Astrocyte (in vitro differentiated cells and primary cell): ENCODE measurements at regions not wholly inside any gene's neighbourhood (a gene's known extent, or its start where the extent isn't known, plus 50 kb on each side); places are given as distances from the start of the nearest gene placed in this dataset.

Experiments used
- DNase-seq: peaks from one replicate; pipeline ENCODE4 v3.0.0-alpha.2; 2010; ENCODE audit warnings: low read depth
- FAIRE-seq: peaks from 2 replicates; lab custom pipeline; 2011; peaks lifted over from hg19 to GRCh38; lab: Jason Lieb, UNC
- H2AFZ ChIP-seq: 2 replicates; pipeline ENCODE4 v1.6.0; 2012; ENCODE audit warnings: low read depth, low read length, inconsistent platforms
- H3K27ac ChIP-seq: 2 replicates; pipeline ENCODE4 v1.5.1; 2011; ENCODE audit warnings: low read depth, low read length, inconsistent platforms
- H3K27me3 ChIP-seq: 2 replicates; pipeline ENCODE4 v1.6.0; 2011; ENCODE audit warnings: low read length, inconsistent platforms; ENCODE audit not compliant: insufficient read depth
- H3K36me3 ChIP-seq: 2 replicates; pipeline ENCODE4 v1.5.1; 2011; ENCODE audit warnings: low read length, inconsistent platforms; ENCODE audit not compliant: insufficient read depth
- H3K4me1 ChIP-seq: 2 replicates; pipeline ENCODE4 v1.5.1; 2011; ENCODE audit warnings: low read length, inconsistent platforms; ENCODE audit not compliant: insufficient read depth
- H3K4me2 ChIP-seq: 2 replicates; pipeline ENCODE4 v1.6.0; 2012; ENCODE audit warnings: low read length, inconsistent platforms
- H3K4me3 ChIP-seq: 2 replicates; pipeline ENCODE4 v1.5.1; 2011; ENCODE audit warnings: low read depth, mild to moderate bottlenecking, low read length, inconsistent platforms; ENCODE audit not compliant: insufficient read depth
- H3K79me2 ChIP-seq: 2 replicates; pipeline ENCODE4 v1.6.0; 2012; ENCODE audit warnings: mild to moderate bottlenecking, low read length, inconsistent platforms; ENCODE audit not compliant: insufficient read depth
- H3K9ac ChIP-seq: 2 replicates; pipeline ENCODE4 v1.6.0; 2012; ENCODE audit warnings: mild to moderate bottlenecking, low read length, inconsistent platforms
- H3K9me3 ChIP-seq: 2 replicates; pipeline ENCODE4 v1.5.1; 2012; ENCODE audit warnings: low read depth, mild to moderate bottlenecking, low read length, inconsistent platforms; ENCODE audit not compliant: insufficient read depth
- H4K20me1 ChIP-seq: 2 replicates; pipeline ENCODE4 v1.6.0; 2012; ENCODE audit warnings: low read length, inconsistent platforms; ENCODE audit not compliant: insufficient read depth
- H3K27ac Mint-ChIP-seq: one replicate; pipeline ENCODE4 v1.8.0; 2021; ENCODE audit warnings: mild to moderate bottlenecking, mixed read lengths; ENCODE audit not compliant: unreplicated experiment
- H3K27me3 Mint-ChIP-seq: one replicate; pipeline ENCODE4 v1.8.0; 2021; ENCODE audit warnings: low read depth, mixed read lengths; ENCODE audit not compliant: unreplicated experiment
- H3K36me3 Mint-ChIP-seq: one replicate; pipeline ENCODE4 v1.8.0; 2021; ENCODE audit warnings: low read depth, mixed read lengths; ENCODE audit not compliant: unreplicated experiment
- H3K4me1 Mint-ChIP-seq: one replicate; pipeline ENCODE4 v1.8.0; 2021; ENCODE audit warnings: low read depth, mixed read lengths; ENCODE audit not compliant: unreplicated experiment
- H3K4me3 Mint-ChIP-seq: one replicate; pipeline ENCODE4 v1.8.0; 2021; ENCODE audit warnings: mild to moderate bottlenecking, moderate library complexity, mixed read lengths; ENCODE audit not compliant: unreplicated experiment
- H3K9me3 Mint-ChIP-seq: one replicate; pipeline ENCODE4 v1.8.0; 2021; ENCODE audit warnings: mild to moderate bottlenecking, mixed read lengths; ENCODE audit not compliant: unreplicated experiment
- CTCF ChIP-seq: IDR thresholded peaks from 2 replicates; pipeline ENCODE4 v1.5.1; 2011; ENCODE audit warnings: low read depth, mild to moderate bottlenecking, inconsistent platforms, low read length, moderate library complexity; ENCODE audit not compliant: insufficient read depth
- EZH2 ChIP-seq: IDR thresholded peaks from 2 replicates; pipeline ENCODE4 v1.6.1; 2012; ENCODE audit warnings: mild to moderate bottlenecking, low read length, inconsistent platforms; ENCODE audit not compliant: insufficient read depth

GRCh38 chr9:99681113-99681512 lies 140.6 kb upstream of the NR4A3 start:
- no peaks in the 10 kb centered on the region for H3K4me1 ChIP-seq
- no peaks in the 10 kb centered on the region for H3K9me3 ChIP-seq
- Mint-ChIP-seq H3K9me3 (peaks cover 5% of the 10 kb centered on the region), H3K27me3 (no peaks in the 10 kb centered on the region), H3K4me1 (peaks cover 5% of the 10 kb centered on the region), H3K4me3 (no peak overlapping the region), H3K27ac (no peak overlapping the region), H3K36me3 (no peaks in the 10 kb centered on the region)
- no peaks in the 10 kb centered on the region for H3K79me2 ChIP-seq
- no peaks in the 10 kb centered on the region for H3K36me3 ChIP-seq
- no peak overlapping the region for H2AFZ ChIP-seq
- no peak for DNase-seq
- no peaks in the 10 kb centered on the region for H3K27me3 ChIP-seq
- no peak overlapping the region for H3K9ac ChIP-seq
- TF ChIP-seq CTCF (no peak), EZH2 (no peak)
- H3K27ac ChIP-seq, result no peak overlapping the region
- H3K4me3 ChIP-seq, result no peak overlapping the region
- H3K4me2 ChIP-seq, result no peak overlapping the region
- no peaks in the 10 kb centered on the region for H4K20me1 ChIP-seq
- no peak for FAIRE-seq

- Mint-ChIP-seq H3K4me1 (peaks cover 5% of the 10 kb centered on the region), H3K9me3 (peaks cover 5% of the 10 kb centered on the region), H3K27me3 (no peaks in the 10 kb centered on the region), H3K27ac (no peak overlapping the region), H3K36me3 (no peaks in the 10 kb centered on the region), H3K4me3 (no peak overlapping the region)
- DNase-seq (no peak), FAIRE-seq (no peak)
- no peaks in the 10 kb centered on the region for H4K20me1 ChIP-seq
- H3K27me3 ChIP-seq, result no peaks in the 10 kb centered on the region
- H3K4me3 ChIP-seq, result no peak overlapping the region
- H3K36me3 ChIP-seq, result no peaks in the 10 kb centered on the region
- no peaks in the 10 kb centered on the region for H3K4me1 ChIP-seq
- H3K4me2 ChIP-seq, result no peak overlapping the region
- no peak overlapping the region for H2AFZ ChIP-seq
- H3K9ac ChIP-seq, result no peak overlapping the region
- H3K9me3 ChIP-seq, result no peaks in the 10 kb centered on the region
- H3K27ac ChIP-seq, result no peak overlapping the region
- no peak for TF ChIP-seq EZH2
- no peak for TF ChIP-seq CTCF
- H3K79me2 ChIP-seq, result no peaks in the 10 kb centered on the region
Measured at GRCh38 chr9:99682378-99682777, 139.3 kb upstream of the NR4A3 start.

GRCh38 chr9:99682870-99683269 lies 138.8 kb upstream of the NR4A3 start:
- DNase-seq (no peak), FAIRE-seq (no peak)
- H3K9me3 ChIP-seq, result no peaks in the 10 kb centered on the region
- no peaks in the 10 kb centered on the region for H3K79me2 ChIP-seq
- no peak overlapping the region for H3K4me3 Mint-ChIP-seq
- H3K27me3 Mint-ChIP-seq, result no peaks in the 10 kb centered on the region
- H3K4me2 ChIP-seq, result no peak overlapping the region
- peaks cover 5% of the 10 kb centered on the region for H3K9me3 Mint-ChIP-seq
- H3K4me1 ChIP-seq, result no peaks in the 10 kb centered on the region
- no peak overlapping the region for H3K27ac ChIP-seq
- H3K36me3 Mint-ChIP-seq, result no peaks in the 10 kb centered on the region
- H2AFZ ChIP-seq, result no peak overlapping the region
- no peak for TF ChIP-seq CTCF
- no peak overlapping the region for H3K9ac ChIP-seq
- no peaks in the 10 kb centered on the region for H3K36me3 ChIP-seq
- H3K27ac Mint-ChIP-seq, result no peak overlapping the region
- no peaks in the 10 kb centered on the region for H4K20me1 ChIP-seq
- peaks cover 5% of the 10 kb centered on the region for H3K4me1 Mint-ChIP-seq
- H3K4me3 ChIP-seq, result no peak overlapping the region
- H3K27me3 ChIP-seq, result no peaks in the 10 kb centered on the region
